ENCODE measurements at regions not wholly inside any gene's neighbourhood (a gene's known extent, or its start where the extent isn't known, plus 50 kb on each side); places are given as distances from the start of the nearest gene placed in this dataset.
A peak's percentile ranks its signal among the peaks of the same experiment; 100 is the strongest.

- Histone ChIP-seq H2AFZ (ENCODE audit: low read length) (0 out of 2 replicates have a peak overlapping the region, but pooled peaks have one; percentile 18), H3K56ac (replicated peaks; ENCODE audit: insufficient read length, low read depth, low read length) (no peak overlapping the region), H2BK12ac (ENCODE audit: low read depth, low read length) (peak overlapping the region; percentile 62; the same call in 1 of the 2 replicates), H4K20me1 (replicated peaks in 1 of 2; ENCODE audit: control insufficient read depth in 1 of 2, insufficient read depth in 2 of 2, low read length in 2 of 2) (no peaks in the 10 kb centered on the region), H3K79me1 (ENCODE audit: low read depth, low read length) (no peaks in the 10 kb centered on the region), H3K18ac (ENCODE audit: extremely low read depth, low read length) (no peak overlapping the region), H3K4me2 (ENCODE audit: insufficient read depth in 1 of 2, low read depth in 2 of 2, low read length in 2 of 2) (no peak overlapping the region; a peak in 1 of 4 replicates), H3K9ac (replicated peaks in 1 of 4; ENCODE audit: extremely low read depth in 1 of 4, low read depth in 3 of 4, low read length in 3 of 4) (no peak overlapping the region), H3K4me3 (ENCODE audit: extremely low read depth in 1 of 4, insufficient read depth in 2 of 4, low read depth in 3 of 4, low read length in 4 of 4) (no peak overlapping the region), H3K9me3 (ENCODE audit: insufficient read depth in 2 of 2, low read depth in 1 of 2, low read length in 1 of 2) (no peaks in the 10 kb centered on the region), H3K23me2 (ENCODE audit: low read depth, low read length) (0 out of 2 replicates have a peak, but pooled peaks cover 2% of the 10 kb centered on the region), H4K5ac (ENCODE audit: insufficient read length, low read depth, low read length) (no peak overlapping the region), H3K27me3 (replicated peaks in 1 of 4; ENCODE audit: control insufficient read depth in 3 of 4, extremely low read depth in 1 of 4, insufficient read depth in 3 of 4, low read length in 3 of 4) (no peaks in the 10 kb centered on the region), H4K91ac (replicated peaks; ENCODE audit: insufficient read length, low read length) (peak overlapping the region; percentile 31), H3K4ac (replicated peaks; ENCODE audit: insufficient read length, low read depth, low read length) (no peak overlapping the region), H2BK5ac (ENCODE audit: low read depth, low read length) (no peak overlapping the region), H3K23ac (ENCODE audit: insufficient read length) (no peak overlapping the region), H2BK15ac (ENCODE audit: low read length) (no peak overlapping the region), H3K36me3 (ENCODE audit: control insufficient read depth in 2 of 4, insufficient read depth in 4 of 4, low read length in 3 of 4) (no peaks in the 10 kb centered on the region), H3K14ac (ENCODE audit: insufficient read length) (no peak overlapping the region), H2AK5ac (ENCODE audit: low read depth, low read length) (no peak overlapping the region), H2BK120ac (replicated peaks; ENCODE audit: low read depth, low read length) (peak overlapping the region; percentile 85), H3K79me2 (ENCODE audit: control insufficient read depth in 1 of 2, insufficient read depth in 2 of 2, low read length in 2 of 2) (no peaks in the 10 kb centered on the region), H3K4me1 (replicated peaks in 1 of 4; ENCODE audit: control insufficient read depth in 3 of 4, insufficient read depth in 4 of 4, low read length in 3 of 4) (peaks cover 6 to 24% (median 16%) of the 10 kb centered on the region in 4 experiments; a peak in 5 of 7 replicates), H3K27ac (ENCODE audit: low read depth, low read length) (no peak overlapping the region), H2BK20ac (ENCODE audit: low read length) (no peak overlapping the region), H4K8ac (ENCODE audit: extremely low read depth, insufficient read depth, low read length) (no peak overlapping the region)
- 89% methylated on average over 5 of the region's 5 CpGs; no CpG with 5 or more reads in 1 of the 2 experiments for WGBS, 2 experiments (ENCODE audit: extremely low coverage in 1 of 2, insufficient coverage in 1 of 2, insufficient read length in 1 of 2, insufficient replicate concordance in 2 of 2, low coverage in 1 of 2, low lambda C conversion rate in 2 of 2, missing lambda C conversion rate in 1 of 2)
- ChIA-PET CTCF (ENCODE audit: partially characterized antibody) (interaction anchor here (1.0 to 9.8 kb wide), 7 partner anchors 16 to 485 kb away, joined by 3 to 50 read pairs (median 7); no protein-coding TSS in a partner anchor), POLR2A (ENCODE audit: partially characterized antibody) (no interaction called here)
- FAIRE-seq, result no peak
- no peak for DNase-seq (ENCODE audit: low read depth in 1 of 2, low spot score in 2 of 2)
- no peak for TF ChIP-seq SAP30 (IDR thresholded peaks at IDR 0.05; ENCODE audit: insufficient read depth, insufficient replicate concordance, low read length)
- TF ChIP-seq ASH2L (IDR thresholded peaks at IDR 0.05; ENCODE audit: low read length), result no peak
- no peak for TF ChIP-seq GTF2F1 (IDR thresholded peaks at IDR 0.05; ENCODE audit: borderline replicate concordance, low read depth, low read length)
Measured at GRCh38 chr1:224879162-224879803, 50.2 kb upstream of the DNAH14 start.
